Activated CD8-positive, alpha-beta T cell treated with anti-CD3 and anti-CD28 coated beads, Interleukin-2, amount 10 ng/mL, durations not matched to agents 7 days and 5 days (primary cell): ENCODE measurements at regions not wholly inside any gene's neighbourhood (a gene's known extent, or its start where the extent isn't known, plus 50 kb on each side); places are given as distances from the start of the nearest gene placed in this dataset.
"Not testable (repeated sequence)": the region's sequence is repeated elsewhere in the genome, so short reads cannot be mapped to it uniquely, and the experiment has no call there.

Experiments used
- ATAC-seq: fragments of 150-1000 bp; cut with Tn5 transposase; one replicate; pipeline ENCODE4 v1.10.0; 2021; ENCODE audit warnings: moderate library complexity
- CTCF ChIA-PET: fragments of 350-600 bp; sonication (Branson Sonifier 250); formaldehyde crosslinking; loops from one replicate; lab custom pipeline; 2021; ENCODE audit warnings: antibody characterized with exemption; lab: Charles Lee
- POLR2A ChIA-PET: fragments of 350-600 bp; sonication (Branson Sonifier 250); formaldehyde crosslinking; loops from one replicate; lab custom pipeline; 2021; ENCODE audit warnings: antibody characterized with exemption; lab: Charles Lee
- DNase-seq: peaks from one replicate; pipeline ENCODE4 v3.0.0-alpha.2; 2020
- H3K27ac Mint-ChIP-seq: one replicate; pipeline ENCODE4 v1.8.0; 2021; ENCODE audit warnings: mild to moderate bottlenecking, mixed read lengths
- H3K27me3 Mint-ChIP-seq: one replicate; pipeline ENCODE4 v1.8.0; 2021; ENCODE audit warnings: low read depth, mixed read lengths
- H3K36me3 Mint-ChIP-seq: one replicate; pipeline ENCODE4 v1.8.0; 2021; ENCODE audit warnings: low read depth, mixed read lengths
- H3K4me1 Mint-ChIP-seq: one replicate; pipeline ENCODE4 v1.8.0; 2021; ENCODE audit warnings: low read depth, mixed read lengths
- H3K4me3 Mint-ChIP-seq: one replicate; pipeline ENCODE4 v1.8.0; 2021; ENCODE audit warnings: mild to moderate bottlenecking, mixed read lengths
- H3K9me3 Mint-ChIP-seq: one replicate; pipeline ENCODE4 v1.8.0; 2022; ENCODE audit warnings: mixed read lengths; ENCODE audit not compliant: insufficient read depth

DNA sequence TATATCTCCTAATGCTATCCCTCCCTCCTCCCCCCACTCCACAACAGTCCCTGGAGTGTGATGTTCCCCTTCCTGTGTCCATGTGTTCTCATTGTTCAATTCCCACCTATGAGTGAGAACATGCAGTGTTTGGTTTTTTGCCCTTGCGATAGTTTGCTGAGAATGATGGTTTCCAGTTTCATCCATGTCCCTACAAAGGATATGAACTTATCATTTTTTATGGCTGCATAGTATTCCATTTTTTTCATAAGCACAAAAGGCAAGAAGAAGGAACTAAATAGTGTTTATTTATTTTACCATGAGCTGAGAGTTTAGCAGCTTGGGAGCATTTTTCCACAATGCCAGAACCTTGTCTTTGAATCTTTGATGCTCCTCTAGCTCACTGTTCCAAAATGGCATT, 113.6 kb upstream of the OR4E1 start:
- ATAC-seq, H3K27ac Mint-ChIP-seq, DNase-seq, H3K27me3 Mint-ChIP-seq, H3K9me3 Mint-ChIP-seq, H3K36me3 Mint-ChIP-seq, H3K4me3 Mint-ChIP-seq, POLR2A ChIA-PET, H3K4me1 Mint-ChIP-seq, CTCF ChIA-PET: not testable (repeated sequence)

- peaks cover 2% of the 10 kb centered on the region for H3K27me3 Mint-ChIP-seq
- H3K27ac Mint-ChIP-seq: no peak overlapping the region
- H3K9me3 Mint-ChIP-seq: no peaks in the 10 kb centered on the region
- CTCF ChIA-PET: interaction anchor here (1.6 kb wide), 1 partner anchor 13 kb away, joined by 6 read pairs; no protein-coding TSS in a partner anchor
- H3K36me3 Mint-ChIP-seq: no peaks in the 10 kb centered on the region
- no peak for DNase-seq
- H3K4me3 Mint-ChIP-seq: no peak overlapping the region
- no peak for ATAC-seq
- peaks cover 3% of the 10 kb centered on the region for H3K4me1 Mint-ChIP-seq
- POLR2A ChIA-PET: no interaction called here
Observed at GRCh38 chr14:21781543-21781942, 107.9 kb upstream of the OR4E1 start.

DNA sequence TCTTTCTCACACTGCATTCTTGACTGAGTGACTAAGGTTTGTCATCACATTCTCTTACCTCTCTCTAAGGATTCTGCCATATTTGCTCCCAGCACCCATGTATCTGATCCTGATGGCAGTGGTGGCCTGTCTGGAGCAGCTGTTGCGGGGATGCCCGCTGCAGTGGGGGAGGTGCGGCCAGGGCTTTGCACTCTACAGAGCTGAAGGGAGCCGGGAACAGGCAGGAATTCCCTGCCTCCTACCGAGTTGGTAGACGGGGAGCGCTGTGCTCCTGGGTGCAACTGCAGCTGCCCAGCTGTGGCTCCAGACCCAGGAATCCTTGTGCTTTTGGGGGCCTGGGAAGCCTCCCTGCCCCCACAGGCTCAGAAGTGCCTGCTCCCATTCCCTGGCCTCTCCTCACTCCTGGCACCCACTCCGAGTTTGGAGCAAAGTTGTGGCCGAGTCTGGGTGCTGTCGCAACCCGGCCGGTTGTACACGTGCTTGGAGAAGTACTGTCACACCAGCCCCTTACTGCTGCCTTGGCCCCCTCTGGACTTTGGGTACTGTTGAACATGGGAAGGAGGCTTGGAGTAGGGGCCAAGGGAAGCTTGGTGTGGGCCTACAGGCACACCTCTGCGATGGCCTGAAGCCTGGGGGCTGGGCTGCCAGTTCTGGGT, 106.9 kb upstream of the OR4E1 start:
- H3K27me3 Mint-ChIP-seq: peaks cover 5% of the 10 kb centered on the region
- POLR2A ChIA-PET: no interaction called here
- peaks cover 3% of the 10 kb centered on the region for H3K4me1 Mint-ChIP-seq
- H3K27ac Mint-ChIP-seq: no peak overlapping the region
- ATAC-seq: no peak
- no peak for DNase-seq
- CTCF ChIA-PET: interaction anchor here (1.2 kb wide), 1 partner anchor 9 kb away, joined by 4 read pairs; no protein-coding TSS in a partner anchor
- H3K36me3 Mint-ChIP-seq: no peaks in the 10 kb centered on the region
- no peaks in the 10 kb centered on the region for H3K9me3 Mint-ChIP-seq
- no peak overlapping the region for H3K4me3 Mint-ChIP-seq

DNA sequence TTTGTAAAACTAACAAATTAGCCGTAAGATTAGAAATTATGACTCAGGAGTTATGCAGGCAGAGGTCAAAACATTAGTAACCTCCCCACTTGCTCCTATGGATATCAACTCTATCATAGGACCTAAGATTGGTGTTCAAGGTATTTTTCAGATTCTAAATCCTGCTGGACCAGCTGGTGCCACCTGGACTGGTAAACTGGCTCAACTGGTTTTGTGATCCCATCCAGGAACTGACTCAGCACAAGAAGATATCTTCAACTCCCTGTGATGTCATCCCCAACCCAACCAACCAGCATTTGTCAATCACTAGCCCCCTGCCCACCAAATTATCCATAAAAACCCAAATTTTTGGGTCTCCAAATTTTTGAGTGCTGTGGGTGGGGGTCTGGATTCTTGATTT, 98.1 kb upstream of the OR4E1 start:
- H3K9me3 Mint-ChIP-seq: no peaks in the 10 kb centered on the region
- DNase-seq (no peak), ATAC-seq (no peak)
- ChIA-PET CTCF (interaction anchor here (1.6 to 4.0 kb wide), 2 partner anchors 9 to 22 kb away, joined by 4 to 14 read pairs; no protein-coding TSS in a partner anchor), POLR2A (no interaction called here)
- H3K36me3 Mint-ChIP-seq: no peaks in the 10 kb centered on the region
- H3K27ac Mint-ChIP-seq: no peak overlapping the region
- H3K4me3 Mint-ChIP-seq: no peak overlapping the region
- peaks cover under 1% of the 10 kb centered on the region for H3K4me1 Mint-ChIP-seq
- peaks cover 31% of the 10 kb centered on the region for H3K27me3 Mint-ChIP-seq

DNA sequence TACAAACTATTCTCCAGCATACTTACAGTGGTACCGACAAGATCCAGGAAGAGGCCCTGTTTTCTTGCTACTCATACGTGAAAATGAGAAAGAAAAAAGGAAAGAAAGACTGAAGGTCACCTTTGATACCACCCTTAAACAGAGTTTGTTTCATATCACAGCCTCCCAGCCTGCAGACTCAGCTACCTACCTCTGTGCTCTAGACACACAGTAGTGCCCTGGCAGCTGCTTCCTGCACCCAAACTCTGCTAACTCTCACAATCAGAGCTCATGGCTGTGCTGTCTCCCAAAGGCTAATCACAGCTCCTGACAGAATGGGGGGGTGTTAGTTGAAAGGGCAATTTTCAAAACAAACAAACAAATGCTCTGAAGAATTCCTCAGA, 95.2 kb upstream of the OR4E1 start:
- Mint-ChIP-seq H3K4me1 (no peaks in the 10 kb centered on the region), H3K4me3 (peak overlapping the region; percentile 39), H3K27ac (peak overlapping the region; percentile 62), H3K27me3 (peaks cover 29% of the 10 kb centered on the region), H3K9me3 (no peaks in the 10 kb centered on the region), H3K36me3 (no peaks in the 10 kb centered on the region)
- ATAC-seq: peak; percentile 57
- ChIA-PET CTCF (interaction anchor here (1.0 to 2.7 kb wide), 9 partner anchors 9 to 801 kb away, joined by 3 to 8 read pairs (median 4); no protein-coding TSS in a partner anchor), POLR2A (interaction anchor here (2.1 kb wide), 1 partner anchor 787 kb away, joined by 12 read pairs; no protein-coding TSS in a partner anchor)
- no peak for DNase-seq

DNA sequence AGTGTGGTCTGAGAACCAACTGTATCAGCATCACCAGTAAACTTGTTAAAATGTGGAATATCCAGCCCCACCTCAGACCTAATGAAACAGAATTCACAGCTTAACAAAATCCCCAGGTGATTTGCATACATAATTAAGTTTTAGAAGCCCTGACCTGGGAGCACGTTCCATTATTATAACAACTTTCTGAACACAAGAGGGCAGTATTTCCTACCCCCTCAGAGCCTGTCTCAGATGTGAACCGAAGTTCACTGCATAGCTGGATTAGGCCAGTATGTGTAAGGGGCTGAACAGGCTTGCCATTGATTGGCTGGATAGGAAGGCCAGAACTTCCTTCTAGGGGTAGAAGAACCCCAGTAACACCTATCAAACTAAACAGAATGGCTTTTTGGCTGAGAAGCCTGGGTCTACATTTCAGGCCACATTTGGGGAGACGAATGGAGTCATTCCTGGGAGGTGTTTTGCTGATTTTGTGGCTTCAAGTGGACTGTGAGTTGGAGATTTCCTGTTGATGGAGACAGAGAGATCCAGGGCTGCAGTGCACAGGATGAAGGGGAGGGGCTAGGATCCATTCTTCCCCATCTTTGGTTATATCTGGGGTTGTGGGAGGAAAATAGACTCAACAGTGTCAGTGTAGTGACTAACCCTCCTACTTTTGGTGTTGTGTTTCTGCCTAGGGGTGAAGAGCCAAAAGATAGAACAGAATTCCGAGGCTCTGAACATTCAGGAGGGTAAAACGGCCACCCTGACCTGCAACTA, 94.7 kb upstream of the OR4E1 start:
- no peaks in the 10 kb centered on the region for H3K4me1 Mint-ChIP-seq
- peak overlapping the region; percentile 39 for H3K4me3 Mint-ChIP-seq
- peak overlapping the region; percentile 62 for H3K27ac Mint-ChIP-seq
- ATAC-seq (peak; percentile 93), DNase-seq (peak; percentile 46)
- H3K27me3 Mint-ChIP-seq: peaks cover 25% of the 10 kb centered on the region
- POLR2A ChIA-PET: interaction anchor here (2.1 kb wide), 1 partner anchor 788 kb away, joined by 12 read pairs; no protein-coding TSS in a partner anchor
- H3K36me3 Mint-ChIP-seq: no peaks in the 10 kb centered on the region
- H3K9me3 Mint-ChIP-seq: no peaks in the 10 kb centered on the region
- CTCF ChIA-PET: interaction anchor here (0.7 to 2.7 kb wide), 25 partner anchors 8 to 802 kb away, joined by 3 to 17 read pairs (median 4); no protein-coding TSS in a partner anchor

GRCh38 chr14:21760360-21760759, 86.7 kb upstream of the OR4E1 start:
- H3K27ac Mint-ChIP-seq, ATAC-seq, H3K4me3 Mint-ChIP-seq, H3K9me3 Mint-ChIP-seq, H3K4me1 Mint-ChIP-seq, DNase-seq, POLR2A ChIA-PET, H3K36me3 Mint-ChIP-seq: not testable (repeated sequence)
- CTCF ChIA-PET: interaction anchor here (1.0 to 2.1 kb wide), 3 partner anchors 8 to 37 kb away, joined by 4 to 5 read pairs (median 4); no protein-coding TSS in a partner anchor
- H3K27me3 Mint-ChIP-seq: peaks cover 19% of the 10 kb centered on the region

DNA sequence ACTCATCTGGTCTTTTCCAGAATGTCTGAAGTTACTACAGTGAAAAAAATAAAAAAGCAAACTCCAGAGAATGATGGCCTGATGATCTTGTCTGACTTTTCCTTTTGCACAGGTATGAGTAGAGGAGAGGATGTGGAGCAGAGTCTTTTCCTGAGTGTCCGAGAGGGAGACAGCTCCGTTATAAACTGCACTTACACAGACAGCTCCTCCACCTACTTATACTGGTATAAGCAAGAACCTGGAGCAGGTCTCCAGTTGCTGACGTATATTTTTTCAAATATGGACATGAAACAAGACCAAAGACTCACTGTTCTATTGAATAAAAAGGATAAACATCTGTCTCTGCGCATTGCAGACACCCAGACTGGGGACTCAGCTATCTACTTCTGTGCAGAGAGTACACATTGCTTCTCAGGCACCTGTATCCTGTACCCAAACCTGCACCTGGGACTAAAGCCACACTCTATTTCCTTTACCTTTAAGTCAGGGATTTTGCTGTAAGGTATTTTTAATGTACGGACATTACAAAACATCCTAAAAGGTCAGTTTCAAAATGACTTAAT, 75.8 kb upstream of the OR4E1 start:
- peak overlapping the region; percentile 64 for H3K27ac Mint-ChIP-seq
- peak overlapping the region; percentile 51 for H3K4me3 Mint-ChIP-seq
- POLR2A ChIA-PET: interaction anchor here (0.7 to 2.0 kb wide), 7 partner anchors 10 to 821 kb away, joined by 3 to 6 read pairs (median 3); no protein-coding TSS in a partner anchor

GRCh38 chr14:21748869-21749303, 75.3 kb upstream of the OR4E1 start:
- H3K4me3 Mint-ChIP-seq: peak overlapping the region; percentile 51
- peak overlapping the region; percentile 64 for H3K27ac Mint-ChIP-seq
- H3K27me3 Mint-ChIP-seq: peaks cover 18% of the 10 kb centered on the region
- ATAC-seq (peak; percentile 90), DNase-seq (peak; percentile 68)
- H3K9me3 Mint-ChIP-seq: no peaks in the 10 kb centered on the region
- ChIA-PET CTCF (interaction anchor here (0.7 to 2.3 kb wide), 23 partner anchors 8 to 821 kb away, joined by 3 to 20 read pairs (median 6); no protein-coding TSS in a partner anchor), POLR2A (interaction anchor here (0.6 to 2.0 kb wide), 8 partner anchors 9 to 821 kb away, joined by 3 to 6 read pairs (median 3); no protein-coding TSS in a partner anchor)
- no peaks in the 10 kb centered on the region for H3K36me3 Mint-ChIP-seq
- peaks cover 8% of the 10 kb centered on the region for H3K4me1 Mint-ChIP-seq

More for the DNA sequence above, 75.8 kb upstream of the OR4E1 start:
- H3K4me1 Mint-ChIP-seq: peaks cover 8% of the 10 kb centered on the region
- CTCF ChIA-PET: interaction anchor here (0.9 to 2.3 kb wide), 21 partner anchors 9 to 821 kb away, joined by 3 to 20 read pairs (median 6); no protein-coding TSS in a partner anchor
- H3K36me3 Mint-ChIP-seq: no peaks in the 10 kb centered on the region
- ATAC-seq (no peak), DNase-seq (no peak)
- H3K9me3 Mint-ChIP-seq: no peaks in the 10 kb centered on the region
- H3K27me3 Mint-ChIP-seq: peaks cover 17% of the 10 kb centered on the region

DNA sequence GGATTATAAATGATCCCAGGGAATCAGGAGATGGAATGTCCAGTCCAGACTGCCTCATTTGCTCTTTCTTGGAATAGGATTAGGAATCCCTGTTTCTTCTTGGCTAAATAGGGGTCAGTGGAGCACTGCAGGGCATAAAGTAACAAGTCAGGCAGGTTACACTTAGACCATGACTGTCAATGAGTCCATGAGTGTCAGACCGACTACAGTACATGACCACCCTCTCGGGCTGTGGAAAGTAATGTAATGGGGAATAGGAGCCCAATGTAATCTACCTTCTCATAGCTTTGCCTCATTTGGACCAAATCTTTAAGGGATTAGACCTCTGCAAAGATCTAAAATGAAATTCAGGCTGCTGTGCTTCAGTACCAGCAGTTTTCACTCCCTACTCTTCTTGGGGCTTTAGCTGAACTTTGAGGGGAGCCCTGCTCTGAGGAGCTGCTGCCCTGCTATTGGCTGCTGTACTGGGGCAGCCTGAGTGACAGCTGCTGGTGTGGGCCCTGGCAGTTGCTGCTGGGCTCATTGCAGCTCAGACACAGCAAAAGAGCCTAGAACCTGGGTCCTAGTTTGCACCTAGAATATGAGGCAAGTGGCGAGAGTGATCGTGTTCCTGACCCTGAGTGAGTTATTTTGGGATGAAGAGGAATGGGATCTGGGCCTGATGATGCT, 62.2 kb upstream of the OR4E1 start:
- Mint-ChIP-seq H3K27ac (peak overlapping the region; percentile 31), H3K27me3 (peaks cover 34% of the 10 kb centered on the region), H3K9me3 (no peaks in the 10 kb centered on the region), H3K4me1 (peaks cover 5% of the 10 kb centered on the region), H3K4me3 (peak overlapping the region; percentile 64), H3K36me3 (peaks cover 2% of the 10 kb centered on the region)
- ChIA-PET POLR2A (interaction anchor here (1.0 to 1.4 kb wide), 3 partner anchors 807 to 834 kb away, joined by 4 to 7 read pairs (median 6); no protein-coding TSS in a partner anchor), CTCF (interaction anchor here (1.0 to 3.3 kb wide), 7 partner anchors 12 to 834 kb away, joined by 3 to 40 read pairs (median 4); partner anchors contain the start of gene OR4E1)
- ATAC-seq (peak; percentile 81), DNase-seq (peak; percentile 39)
